ENCODE measurements at regions not wholly inside any gene's neighbourhood (a gene's known extent, or its start where the extent isn't known, plus 50 kb on each side); places are given as distances from the start of the nearest gene placed in this dataset.

GRCh38 chr9:89982016-89982415, 377.2 kb downstream of the GADD45G start:
- H4K20me1 ChIP-seq (ENCODE audit: insufficient read depth, low read length) = no peaks in the 10 kb centered on the region
- H3K27ac ChIP-seq (ENCODE audit: low read depth in 1 of 2, low read length in 2 of 2) = no peak overlapping the region
- peak overlapping the region in 2 of 7 donors; percentile 6 to 65 for H3K27ac Mint-ChIP-seq
- peaks cover 24% of the 10 kb centered on the region for H3K4me1 Mint-ChIP-seq
- no peaks in the 10 kb centered on the region for H3K36me3 ChIP-seq (replicated peaks in 1 of 2; ENCODE audit: control insufficient read depth in 1 of 2, insufficient read depth in 2 of 2, low read length in 2 of 2)
- WGBS (ENCODE audit: insufficient coverage) = 97% methylated on average over 3 of the region's 3 CpGs
- H3K4me3 Mint-ChIP-seq = no peak overlapping the region
- DNase-seq = no peak
- H3K4me1 ChIP-seq (ENCODE audit: control insufficient read depth in 1 of 2, insufficient read depth in 2 of 2, low read length in 2 of 2) = no peaks in the 10 kb centered on the region
- H3K9me3 ChIP-seq (replicated peaks in 1 of 2; ENCODE audit: control insufficient read depth in 1 of 2, insufficient read depth in 1 of 2, low read length in 2 of 2) = no peaks in the 10 kb centered on the region
- no peak overlapping the region for H2AFZ ChIP-seq (ENCODE audit: insufficient read depth, low read depth, low read length, poor library complexity, severe bottlenecking)
- intact Hi-C loops (cut with micrococcal nuclease) = no loop called here
- peaks cover 0 to 2% of the 10 kb centered on the region in 2 donors for H3K36me3 Mint-ChIP-seq
- peaks cover 0 to 2% (median 2%) of the 10 kb centered on the region in 3 donors for H3K27me3 Mint-ChIP-seq (ENCODE audit: low read depth in 3 of 3)
- no peak overlapping the region for H3K4me2 ChIP-seq (replicated peaks; ENCODE audit: extremely low read depth, low read length, poor library complexity, severe bottlenecking)
- no peaks in the 10 kb centered on the region for H3K27me3 ChIP-seq (ENCODE audit: control insufficient read depth in 2 of 2, insufficient read depth in 2 of 2, low read length in 2 of 2)
- no peak overlapping the region for H3K4me3 ChIP-seq (replicated peaks in 1 of 3; ENCODE audit: low read depth in 2 of 3, low read length in 3 of 3)
- TF ChIP-seq CTCF (IDR thresholded peaks at IDR 0.05) = no peak
- H3K79me2 ChIP-seq (ENCODE audit: insufficient read depth, low read length) = no peaks in the 10 kb centered on the region
- H3K9me3 Mint-ChIP-seq = peaks cover 0 to 2% (median 0%) of the 10 kb centered on the region in 7 donors
- no peak overlapping the region for H3K9ac ChIP-seq (ENCODE audit: insufficient read depth, low read length, poor library complexity, severe bottlenecking)

DNA sequence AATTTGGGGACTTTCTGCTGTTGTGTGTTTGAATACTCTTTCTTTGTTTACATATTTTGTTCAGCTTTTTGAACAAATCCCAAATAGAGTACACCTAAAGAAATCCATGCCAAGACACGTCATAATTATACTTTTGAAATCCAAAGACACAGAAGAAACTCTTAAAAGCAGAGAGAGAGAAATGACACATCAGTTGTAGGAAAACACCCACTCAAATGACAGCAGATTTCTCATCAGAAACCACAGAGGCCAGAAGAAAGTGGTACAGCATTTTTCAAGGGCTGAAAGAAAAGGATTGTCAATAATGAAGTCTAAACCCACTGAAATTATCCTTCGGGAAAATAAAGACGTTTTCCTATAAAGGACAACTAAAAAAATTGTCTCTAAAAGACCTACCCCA, 378.6 kb downstream of the GADD45G start:
- TF ChIP-seq CTCF (IDR thresholded peaks at IDR 0.05) = no peak
- Histone ChIP-seq H3K27ac (ENCODE audit: low read depth in 1 of 2, low read length in 2 of 2) (no peak overlapping the region), H4K20me1 (ENCODE audit: insufficient read depth, low read length) (no peaks in the 10 kb centered on the region), H3K4me3 (replicated peaks in 1 of 3; ENCODE audit: low read depth in 2 of 3, low read length in 3 of 3) (no peak overlapping the region), H3K4me2 (replicated peaks; ENCODE audit: extremely low read depth, low read length, poor library complexity, severe bottlenecking) (no peak overlapping the region), H3K4me1 (ENCODE audit: control insufficient read depth in 1 of 2, insufficient read depth in 2 of 2, low read length in 2 of 2) (peaks cover 3 to 6% of the 10 kb centered on the region in 2 donors), H3K79me2 (ENCODE audit: insufficient read depth, low read length) (no peaks in the 10 kb centered on the region), H2AFZ (ENCODE audit: insufficient read depth, low read depth, low read length, poor library complexity, severe bottlenecking) (no peak overlapping the region), H3K27me3 (ENCODE audit: control insufficient read depth in 2 of 2, insufficient read depth in 2 of 2, low read length in 2 of 2) (no peaks in the 10 kb centered on the region), H3K9ac (ENCODE audit: insufficient read depth, low read length, poor library complexity, severe bottlenecking) (no peak overlapping the region), H3K36me3 (replicated peaks in 1 of 2; ENCODE audit: control insufficient read depth in 1 of 2, insufficient read depth in 2 of 2, low read length in 2 of 2) (no peaks in the 10 kb centered on the region), H3K9me3 (replicated peaks in 1 of 2; ENCODE audit: control insufficient read depth in 1 of 2, insufficient read depth in 1 of 2, low read length in 2 of 2) (no peaks in the 10 kb centered on the region)
- no peak for DNase-seq
- Mint-ChIP-seq H3K9me3 (peaks cover 0 to 2% (median 0%) of the 10 kb centered on the region in 7 donors), H3K4me1 (peaks cover 21% of the 10 kb centered on the region), H3K27me3 (ENCODE audit: low read depth in 3 of 3) (peaks cover 0 to 2% (median 2%) of the 10 kb centered on the region in 3 donors), H3K27ac (no peak overlapping the region), H3K4me3 (no peak overlapping the region), H3K36me3 (peaks cover 0 to 2% of the 10 kb centered on the region in 2 donors)
- intact Hi-C loops (cut with micrococcal nuclease) = no loop called here
- no CpG with 5 or more reads among the region's 3 CpGs for WGBS (ENCODE audit: insufficient coverage)
